Upper lobe of left lung (tissue), 6 donors: ENCODE measurements at regions not wholly inside any gene's neighbourhood (a gene's known extent, or its start where the extent isn't known, plus 50 kb on each side); places are given as distances from the start of the nearest gene placed in this dataset.

ENCODE experiments used
- ATAC-seq, 2 donors: fragments of 200-7000 bp; cut with Tn5 transposase; one replicate each; pipeline ENCODE4 v1.9.1; 2022; ENCODE audit warnings: mild to moderate bottlenecking in 2 of 2, moderate library complexity in 2 of 2; ENCODE audit not compliant: low FRiP score in 2 of 2
- DNase-seq, 2 donors: peaks; one replicate each; pipeline ENCODE4 v3.0.0-alpha.2; 2019 to 2020
- H3K27ac ChIP-seq, 4 donors: fragments of 200-600 bp; sonication (generic); one replicate each; pipeline ENCODE4 v1.5.1; 2016 to 2019
- H3K27me3 ChIP-seq, 4 donors: fragments of 200-600 bp; sonication (generic); one replicate each; pipeline ENCODE4 v1.5.1; 2017 to 2019
- H3K36me3 ChIP-seq, 4 donors: fragments of 200-600 bp; sonication (generic); one replicate each; pipeline ENCODE4 v1.5.1; 2016 to 2019
- H3K4me1 ChIP-seq, 4 donors: fragments of 200-600 bp; sonication (generic); one replicate each; pipeline ENCODE4 v1.5.1; 2018 to 2019
- H3K4me3 ChIP-seq, 4 donors: fragments of 200-600 bp; sonication (generic); one replicate each; pipeline ENCODE4 v1.5.1; 2017 to 2019; ENCODE audit warnings: mild to moderate bottlenecking in 2 of 4, moderate library complexity in 1 of 4
- H3K9me3 ChIP-seq, 4 donors: fragments of 200-600 bp; sonication (generic); one replicate each; pipeline ENCODE4 v1.5.1; 2018 to 2019
- EP300 ChIP-seq, 4 donors: sonication (generic); formaldehyde crosslinking; IDR thresholded peaks; one replicate each; pipeline ENCODE4 v1.5.1; 2017; ENCODE audit warnings: antibody characterized with exemption in 4 of 4, control low read depth in 2 of 4
- POLR2A ChIP-seq, 4 donors: fragments of 450-650 bp; IDR thresholded peaks; one replicate each; pipeline ENCODE4 v1.5.1; 2016 to 2017; ENCODE audit warnings: antibody characterized with exemption in 4 of 4, mild to moderate bottlenecking in 2 of 4
- POLR2AphosphoS5 ChIP-seq, 2 donors: sonication (generic); formaldehyde crosslinking; IDR thresholded peaks; one replicate each; pipeline ENCODE4 v1.5.1; 2017; ENCODE audit warnings: antibody characterized with exemption in 2 of 2
- WGBS, 2 donors: methylation state at CpG; one replicate each; pipeline ENCODE4 v1.1.5; 2017 to 2018; 5-methylcytosine and 5-hydroxymethylcytosine counted together
- TF ChIP-seq, protein P1 (sequence below), 6 experiments: fragments of 450-650 bp in 4 of 6; fragments of 200-600 bp in 2 of 6; sonication (generic) in 2 of 6; IDR thresholded peaks; one replicate each; pipeline ENCODE4 v1.5.1; 2016 to 2019; ENCODE audit warnings: antibody characterized with exemption in 6 of 6
- donor health status: DM: no; HTN: no; CAD: no; lungs with moderate emphysema.
- donor health status: DM: no; HTN: yes; CAD: no; lungs with severe emphysema.

DNA sequence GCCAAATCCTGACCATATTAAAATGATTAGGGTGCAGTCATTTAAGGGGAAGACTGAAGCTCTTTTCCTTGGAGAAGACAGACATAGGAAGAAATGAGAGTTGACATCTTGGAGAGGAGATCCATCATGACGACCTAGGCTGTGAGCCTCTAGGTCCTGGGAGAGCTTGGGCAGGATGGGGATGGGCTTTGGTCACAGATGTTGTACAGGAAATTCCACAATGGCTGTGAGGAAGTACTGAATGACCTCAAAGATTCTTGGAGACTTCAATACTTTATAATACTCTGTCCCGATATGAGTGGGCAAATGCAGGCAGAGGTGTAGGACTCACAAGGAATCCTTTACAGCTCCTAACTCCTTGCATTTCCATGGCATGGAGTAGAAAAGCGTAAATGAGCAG, 204.9 kb upstream of the FRMD6 start:
- no peak for ATAC-seq
- WGBS, 2 donors: 65 to 88% methylated on average over 3 of the region's 3 CpGs

DNA sequence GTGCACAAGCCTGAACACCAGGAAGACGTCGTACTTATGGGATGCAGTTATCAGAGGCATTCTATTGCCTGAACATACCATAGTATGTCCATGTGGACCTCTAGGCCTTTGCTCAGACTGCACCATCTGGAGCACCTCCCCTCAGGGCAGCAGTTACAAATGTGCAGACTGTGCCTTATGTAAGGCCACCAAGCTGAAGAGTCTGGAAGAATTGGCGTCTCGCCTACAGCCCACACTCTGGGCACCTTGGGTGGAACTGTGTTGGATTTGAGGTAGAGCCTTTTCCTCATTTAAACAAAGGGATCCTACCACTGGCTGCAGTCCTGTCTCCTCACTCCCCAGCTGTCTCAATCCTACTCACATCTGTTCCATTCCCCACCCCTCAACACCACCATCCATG, 204.3 kb upstream of the FRMD6 start:
- TF ChIP-seq, protein P1, sequence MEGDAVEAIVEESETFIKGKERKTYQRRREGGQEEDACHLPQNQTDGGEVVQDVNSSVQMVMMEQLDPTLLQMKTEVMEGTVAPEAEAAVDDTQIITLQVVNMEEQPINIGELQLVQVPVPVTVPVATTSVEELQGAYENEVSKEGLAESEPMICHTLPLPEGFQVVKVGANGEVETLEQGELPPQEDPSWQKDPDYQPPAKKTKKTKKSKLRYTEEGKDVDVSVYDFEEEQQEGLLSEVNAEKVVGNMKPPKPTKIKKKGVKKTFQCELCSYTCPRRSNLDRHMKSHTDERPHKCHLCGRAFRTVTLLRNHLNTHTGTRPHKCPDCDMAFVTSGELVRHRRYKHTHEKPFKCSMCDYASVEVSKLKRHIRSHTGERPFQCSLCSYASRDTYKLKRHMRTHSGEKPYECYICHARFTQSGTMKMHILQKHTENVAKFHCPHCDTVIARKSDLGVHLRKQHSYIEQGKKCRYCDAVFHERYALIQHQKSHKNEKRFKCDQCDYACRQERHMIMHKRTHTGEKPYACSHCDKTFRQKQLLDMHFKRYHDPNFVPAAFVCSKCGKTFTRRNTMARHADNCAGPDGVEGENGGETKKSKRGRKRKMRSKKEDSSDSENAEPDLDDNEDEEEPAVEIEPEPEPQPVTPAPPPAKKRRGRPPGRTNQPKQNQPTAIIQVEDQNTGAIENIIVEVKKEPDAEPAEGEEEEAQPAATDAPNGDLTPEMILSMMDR (IDR thresholded peaks at IDR 0.05): no peak
- no peak for TF ChIP-seq EP300 (IDR thresholded peaks at IDR 0.05)
- TF ChIP-seq POLR2AphosphoS5 (IDR thresholded peaks at IDR 0.05): no peak
- no peak for TF ChIP-seq POLR2A (IDR thresholded peaks at IDR 0.05)
- Histone ChIP-seq H3K27me3 (no peaks in the 10 kb centered on the region), H3K4me3 (no peak overlapping the region), H3K36me3 (no peaks in the 10 kb centered on the region), H3K4me1 (no peaks in the 10 kb centered on the region), H3K27ac (no peak overlapping the region), H3K9me3 (no peaks in the 10 kb centered on the region)
- DNase-seq: no peak
- WGBS, 2 donors: 93 to 96% methylated on average over 4 of the region's 4 CpGs
- ATAC-seq: no peak

More for the DNA sequence above, 204.9 kb upstream of the FRMD6 start:
- H3K36me3 ChIP-seq: no peaks in the 10 kb centered on the region
- no peak overlapping the region for H3K4me3 ChIP-seq
- H3K27me3 ChIP-seq: no peaks in the 10 kb centered on the region
- H3K9me3 ChIP-seq: no peaks in the 10 kb centered on the region
- H3K27ac ChIP-seq: no peak overlapping the region
- TF ChIP-seq POLR2A (IDR thresholded peaks at IDR 0.05) (no peak), EP300 (IDR thresholded peaks at IDR 0.05) (no peak), POLR2AphosphoS5 (IDR thresholded peaks at IDR 0.05) (no peak)
- TF ChIP-seq, protein P1 (IDR thresholded peaks at IDR 0.05): no peak
- no peak for DNase-seq
- no peaks in the 10 kb centered on the region for H3K4me1 ChIP-seq

GRCh38 chr14:51448831-51449670, 202.7 kb upstream of the FRMD6 start:
- ATAC-seq (peak in 1 of 2 donors; percentile 82), DNase-seq (no peak)
- WGBS, 2 donors: 64 to 68% methylated on average over 2 of the region's 2 CpGs
- H3K27ac ChIP-seq: no peak overlapping the region
- no peaks in the 10 kb centered on the region for H3K36me3 ChIP-seq
- no peaks in the 10 kb centered on the region for H3K27me3 ChIP-seq
- H3K9me3 ChIP-seq: no peaks in the 10 kb centered on the region
- TF ChIP-seq, protein P1 (IDR thresholded peaks at IDR 0.05): no peak
- no peak for TF ChIP-seq POLR2AphosphoS5 (IDR thresholded peaks at IDR 0.05)
- no peak for TF ChIP-seq POLR2A (IDR thresholded peaks at IDR 0.05)
- no peak for TF ChIP-seq EP300 (IDR thresholded peaks at IDR 0.05)
- H3K4me1 ChIP-seq: no peaks in the 10 kb centered on the region
- H3K4me3 ChIP-seq: no peak overlapping the region

GRCh38 chr14:51449681-51450080, 202.0 kb upstream of the FRMD6 start:
- Histone ChIP-seq H3K4me1 (no peaks in the 10 kb centered on the region), H3K9me3 (no peaks in the 10 kb centered on the region), H3K4me3 (no peak overlapping the region), H3K27me3 (no peaks in the 10 kb centered on the region), H3K27ac (no peak overlapping the region), H3K36me3 (no peaks in the 10 kb centered on the region)
- ATAC-seq (no peak), DNase-seq (no peak)
- TF ChIP-seq POLR2A (IDR thresholded peaks at IDR 0.05): no peak
- TF ChIP-seq, protein P1 (IDR thresholded peaks at IDR 0.05): no peak
- no peak for TF ChIP-seq EP300 (IDR thresholded peaks at IDR 0.05)
- no peak for TF ChIP-seq POLR2AphosphoS5 (IDR thresholded peaks at IDR 0.05)
- WGBS, 2 donors: 81 to 83% methylated on average over 1 of the region's 1 CpG

- ATAC-seq (no peak), DNase-seq (no peak)
- Histone ChIP-seq H3K36me3 (no peaks in the 10 kb centered on the region), H3K4me1 (no peaks in the 10 kb centered on the region), H3K27me3 (no peaks in the 10 kb centered on the region), H3K4me3 (no peak overlapping the region), H3K9me3 (no peaks in the 10 kb centered on the region), H3K27ac (no peak overlapping the region)
- 65 to 89% methylated on average over 4 of the region's 4 CpGs for WGBS, 2 donors
- TF ChIP-seq POLR2A (IDR thresholded peaks at IDR 0.05) (no peak), EP300 (IDR thresholded peaks at IDR 0.05) (no peak), POLR2AphosphoS5 (IDR thresholded peaks at IDR 0.05) (no peak)
- TF ChIP-seq, protein P1 (IDR thresholded peaks at IDR 0.05): no peak
Measured at GRCh38 chr14:51451561-51451960, 200.1 kb upstream of the FRMD6 start.
